ENCODE measurements at regions not wholly inside any gene's neighbourhood (a gene's known extent, or its start where the extent isn't known, plus 50 kb on each side); places are given as distances from the start of the nearest gene placed in this dataset.

- TF ChIP-seq CTCF (conservative IDR thresholded peaks at IDR 0.05; ENCODE audit: low read depth, low read length) (no peak), EZH2 (IDR thresholded peaks at IDR 0.05; ENCODE audit: borderline replicate concordance, low read depth, low read length, poor library complexity, severe bottlenecking) (no peak)
These were observed 71.7 kb upstream of the TNFSF18 start for GRCh38 chr1:173122344-173122935.

Data from A673 (cell line).